NB4 (cell line): ENCODE measurements at regions not wholly inside any gene's neighbourhood (a gene's known extent, or its start where the extent isn't known, plus 50 kb on each side); places are given as distances from the start of the nearest gene placed in this dataset.

Experiments used
- POLR2A ChIP-seq: IDR thresholded peaks from 2 replicates; pipeline ENCODE4 v1.6.1; 2011; ENCODE audit warnings: mild to moderate bottlenecking; ENCODE audit not compliant: insufficient read length; ENCODE audit errors: extremely low read depth
- TF ChIP-seq, protein P1 (sequence below): IDR thresholded peaks from one replicate; pipeline ENCODE4 v1.5.1; 2012; ENCODE audit warnings: low read depth, low read length
- TF ChIP-seq, protein P2 (sequence below): IDR thresholded peaks from 2 replicates; pipeline ENCODE4 v1.6.1; 2011; ENCODE audit warnings: low read depth, low read length

DNA sequence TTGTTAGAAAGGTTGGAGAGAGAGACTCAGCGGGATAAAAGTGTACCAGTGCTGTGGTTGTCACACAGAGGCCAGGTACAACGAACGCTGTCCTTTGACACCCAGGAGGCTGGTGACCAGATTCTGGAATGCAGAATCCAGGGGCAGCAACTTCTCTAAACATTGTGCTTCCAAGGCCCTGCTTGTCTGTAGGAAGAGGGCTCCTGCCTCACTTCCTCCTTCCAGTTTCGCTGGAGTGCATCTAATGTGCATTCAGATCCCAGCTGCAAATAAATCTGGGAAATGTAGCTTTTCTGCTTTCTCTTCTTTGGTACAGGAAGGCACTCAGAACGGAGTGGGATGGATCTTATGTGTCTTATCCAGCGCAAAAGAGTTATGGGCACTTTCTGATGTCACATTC lies 171.8 kb upstream of the ATP5MC3 start:
- TF ChIP-seq, protein P1, sequence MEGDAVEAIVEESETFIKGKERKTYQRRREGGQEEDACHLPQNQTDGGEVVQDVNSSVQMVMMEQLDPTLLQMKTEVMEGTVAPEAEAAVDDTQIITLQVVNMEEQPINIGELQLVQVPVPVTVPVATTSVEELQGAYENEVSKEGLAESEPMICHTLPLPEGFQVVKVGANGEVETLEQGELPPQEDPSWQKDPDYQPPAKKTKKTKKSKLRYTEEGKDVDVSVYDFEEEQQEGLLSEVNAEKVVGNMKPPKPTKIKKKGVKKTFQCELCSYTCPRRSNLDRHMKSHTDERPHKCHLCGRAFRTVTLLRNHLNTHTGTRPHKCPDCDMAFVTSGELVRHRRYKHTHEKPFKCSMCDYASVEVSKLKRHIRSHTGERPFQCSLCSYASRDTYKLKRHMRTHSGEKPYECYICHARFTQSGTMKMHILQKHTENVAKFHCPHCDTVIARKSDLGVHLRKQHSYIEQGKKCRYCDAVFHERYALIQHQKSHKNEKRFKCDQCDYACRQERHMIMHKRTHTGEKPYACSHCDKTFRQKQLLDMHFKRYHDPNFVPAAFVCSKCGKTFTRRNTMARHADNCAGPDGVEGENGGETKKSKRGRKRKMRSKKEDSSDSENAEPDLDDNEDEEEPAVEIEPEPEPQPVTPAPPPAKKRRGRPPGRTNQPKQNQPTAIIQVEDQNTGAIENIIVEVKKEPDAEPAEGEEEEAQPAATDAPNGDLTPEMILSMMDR: no peak
- no peak for TF ChIP-seq POLR2A
- TF ChIP-seq, protein P2, sequence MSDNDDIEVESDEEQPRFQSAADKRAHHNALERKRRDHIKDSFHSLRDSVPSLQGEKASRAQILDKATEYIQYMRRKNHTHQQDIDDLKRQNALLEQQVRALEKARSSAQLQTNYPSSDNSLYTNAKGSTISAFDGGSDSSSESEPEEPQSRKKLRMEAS: no peak
